Lung (tissue), 11 donors: ENCODE measurements at regions not wholly inside any gene's neighbourhood (a gene's known extent, or its start where the extent isn't known, plus 50 kb on each side); places are given as distances from the start of the nearest gene placed in this dataset.

ENCODE experiments used
- ATAC-seq: fragments of 200-7000 bp; cut with Tn5 transposase; one replicate; pipeline ENCODE4 v1.9.1; 2020; ENCODE audit warnings: moderate number of reproducible peaks; ENCODE audit not compliant: insufficient read depth, low FRiP score
- DNase-seq, 3 donors: peaks; one replicate each; pipeline ENCODE4 v3.0.0-alpha.2; 2013 to 2017
- H3K27ac ChIP-seq, 2 donors: one replicate each; pipeline ENCODE4 v1.5.1; 2013; ENCODE audit warnings: mild to moderate bottlenecking in 2 of 2, moderate library complexity in 2 of 2, control low read depth in 1 of 2, inconsistent platforms in 1 of 2, low read depth in 1 of 2, low read length in 1 of 2
- H3K27me3 ChIP-seq, 3 donors: one replicate each; pipeline ENCODE4 v1.5.1; 2013; ENCODE audit warnings: low read length in 2 of 3; ENCODE audit not compliant: control insufficient read depth in 3 of 3, insufficient read depth in 3 of 3
- H3K36me3 ChIP-seq, 4 donors: one replicate each; pipeline ENCODE4 v1.5.1; 2013; ENCODE audit warnings: low read length in 4 of 4, mild to moderate bottlenecking in 1 of 4, moderate library complexity in 1 of 4; ENCODE audit not compliant: control insufficient read depth in 4 of 4, insufficient read depth in 4 of 4
- H3K4me1 ChIP-seq, 5 donors: one replicate each; pipeline ENCODE4 v1.5.1; 2013; ENCODE audit warnings: low read length in 5 of 5, mild to moderate bottlenecking in 2 of 5, moderate library complexity in 1 of 5; ENCODE audit not compliant: control insufficient read depth in 5 of 5, insufficient read depth in 5 of 5
- H3K4me3 ChIP-seq: one replicate; pipeline ENCODE4 v1.5.1; 2013; ENCODE audit warnings: mild to moderate bottlenecking, control low read depth, moderate library complexity
- H3K9ac ChIP-seq, 2 donors: one replicate each; pipeline ENCODE4 v1.5.1; 2013; ENCODE audit warnings: low read length in 2 of 2, control low read depth in 1 of 2; ENCODE audit not compliant: insufficient read depth in 1 of 2
- H3K9me3 ChIP-seq, 4 donors: one replicate each; pipeline ENCODE4 v1.5.1; 2013; ENCODE audit warnings: low read length in 3 of 4, mild to moderate bottlenecking in 1 of 4, moderate library complexity in 1 of 4; ENCODE audit not compliant: control insufficient read depth in 4 of 4, insufficient read depth in 3 of 4
- CTCF ChIP-seq: IDR thresholded peaks from 2 replicates; pipeline ENCODE4 v1.5.1; 2012; ENCODE audit warnings: mild to moderate bottlenecking; ENCODE audit errors: control extremely low read depth, extremely low read depth
- WGBS, 2 donors: extraction: QIAGEN DNeasy Blood & Tissue Kit; methylation state at CpG; one replicate each; pipeline ENCODE4 v1.1.7; 2013; 5-methylcytosine and 5-hydroxymethylcytosine counted together
- donor health status: control.
- donor health status: control.
- donor health status: Bipolar disorder and iron deficiency.
- donor health status: healthy.
- donor health status: DM: yes; HTN: yes; CAD: no.

- Histone ChIP-seq H3K4me1 (peaks cover 0 to 16% (median 0%) of the 10 kb centered on the region in 5 donors), H3K27ac (no peak overlapping the region), H3K9me3 (peaks cover 0 to 3% (median 1%) of the 10 kb centered on the region in 4 donors), H3K9ac (no peak overlapping the region), H3K4me3 (no peak overlapping the region), H3K27me3 (no peaks in the 10 kb centered on the region), H3K36me3 (no peaks in the 10 kb centered on the region)
- ATAC-seq (no peak), DNase-seq (peak in 1 of 3 donors; percentile 34)
- 84 to 89% methylated on average over 5 of the region's 5 CpGs for WGBS, 2 donors
- no peak for TF ChIP-seq CTCF
Observed at GRCh38 chr3:30448450-30449289, 157.7 kb upstream of the TGFBR2 start.

DNA sequence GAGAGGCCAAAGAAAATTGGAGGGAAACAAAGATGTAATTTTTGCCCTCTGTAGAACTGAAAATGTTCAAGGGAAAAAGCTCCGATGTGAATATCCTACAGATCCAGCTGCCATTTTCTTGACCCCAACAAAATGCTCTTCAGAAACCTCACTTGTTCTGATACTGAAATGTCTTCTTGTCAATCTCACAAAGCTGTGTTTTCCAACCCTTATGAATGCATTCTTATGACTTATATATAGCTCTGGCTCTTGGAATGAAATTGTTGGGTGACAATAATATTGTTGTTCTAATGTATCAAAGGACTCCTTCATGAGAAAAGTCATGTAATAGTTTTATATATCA, 157.1 kb upstream of the TGFBR2 start:
- WGBS, 2 donors: 90 to 95% methylated on average over 1 of the region's 1 CpG
- no peak for TF ChIP-seq CTCF
- Histone ChIP-seq H3K9me3 (peaks cover 0 to 3% (median 1%) of the 10 kb centered on the region in 4 donors), H3K27ac (no peak overlapping the region), H3K9ac (no peak overlapping the region), H3K27me3 (no peaks in the 10 kb centered on the region), H3K4me3 (no peak overlapping the region), H3K36me3 (no peaks in the 10 kb centered on the region), H3K4me1 (peaks cover 0 to 20% (median 4%) of the 10 kb centered on the region in 5 donors)
- ATAC-seq: no peak
- no peak for DNase-seq

- H3K27me3 ChIP-seq: no peaks in the 10 kb centered on the region
- H3K36me3 ChIP-seq: no peaks in the 10 kb centered on the region
- H3K9ac ChIP-seq: no peak overlapping the region
- H3K4me3 ChIP-seq: no peak overlapping the region
- ATAC-seq (no peak), DNase-seq (no peak)
- H3K9me3 ChIP-seq: peaks cover 0 to 3% (median 1%) of the 10 kb centered on the region in 4 donors
- no peak for TF ChIP-seq CTCF
- H3K4me1 ChIP-seq: peaks cover 0 to 39% (median 3%) of the 10 kb centered on the region in 5 donors
- no peak overlapping the region for H3K27ac ChIP-seq
- WGBS, 2 donors: 92% methylated on average over 3 of the region's 3 CpGs
Observed at GRCh38 chr3:30452446-30452845, 154.0 kb upstream of the TGFBR2 start.
